Tibial artery (tissue), 4 donors: ENCODE measurements at regions not wholly inside any gene's neighbourhood (a gene's known extent, or its start where the extent isn't known, plus 50 kb on each side); places are given as distances from the start of the nearest gene placed in this dataset.

Experiments used
- DNase-seq, 2 donors: peaks; one replicate each; pipeline ENCODE4 v3.0.0-alpha.2; 2019
- H3K27ac ChIP-seq, 2 donors: fragments of 200-600 bp; sonication (generic) in 1 of 2; 1 replicate in 1 of 2; 2 replicates in 1 of 2; pipeline ENCODE4 v1.5.1; 2018 to 2019; ENCODE audit warnings: mild to moderate bottlenecking in 1 of 2
- H3K27me3 ChIP-seq, 2 donors: fragments of 200-600 bp; sonication (generic) in 1 of 2; one replicate each; pipeline versions ENCODE4 v1.5.1 to v1.6.0; 2016 to 2019
- H3K36me3 ChIP-seq, 3 donors: fragments of 200-600 bp; sonication (generic) in 2 of 3; one replicate each; pipeline ENCODE4 v1.5.1; 2016 to 2019; ENCODE audit warnings: mild to moderate bottlenecking in 2 of 3
- H3K4me1 ChIP-seq, 4 donors: fragments of 200-600 bp; sonication (generic) in 2 of 4; 1 replicate in 3 of 4; 2 replicates in 1 of 4; pipeline ENCODE4 v1.5.1; 2016 to 2019
- H3K4me3 ChIP-seq, 2 donors: fragments of 200-600 bp; sonication (generic) in 1 of 2; 1 replicate in 1 of 2; 2 replicates in 1 of 2; pipeline ENCODE4 v1.5.1; 2018 to 2019; ENCODE audit warnings: mild to moderate bottlenecking in 2 of 2
- H3K9me3 ChIP-seq, 3 donors: fragments of 200-600 bp; sonication (generic) in 1 of 3; one replicate each; pipeline ENCODE4 v1.5.1; 2016 to 2019
- CTCF ChIP-seq, 2 experiments: fragments of 200-600 bp in 1 of 2; fragments of 450-650 bp in 1 of 2; IDR thresholded peaks; one replicate each; pipeline ENCODE4 v1.5.1; 2017 to 2019; ENCODE audit warnings: antibody characterized with exemption in 2 of 2, mild to moderate bottlenecking in 1 of 2, moderate library complexity in 1 of 2
- intact Hi-C: fragments of 100-400 bp; cut with DNase I; formaldehyde crosslinking; loops from one replicate; pipeline ENCODE4 v1.15.0; 2023; ENCODE audit warnings: low total_unique reads

GRCh38 chr4:79673898-79674297, 265.9 kb upstream of the GK2 start:
- H3K27ac ChIP-seq, result no peak overlapping the region
- no peak for DNase-seq
- TF ChIP-seq CTCF (IDR thresholded peaks at IDR 0.05), result no peak
- intact Hi-C loops, result no loop called here
- H3K4me1 ChIP-seq, result peaks cover 0 to 8% (median 0%) of the 10 kb centered on the region in 4 donors
- no peak overlapping the region for H3K4me3 ChIP-seq
- H3K36me3 ChIP-seq, result no peaks in the 10 kb centered on the region
- H3K27me3 ChIP-seq, result no peaks in the 10 kb centered on the region
- H3K9me3 ChIP-seq, result peaks cover 0 to 11% (median 0%) of the 10 kb centered on the region in 3 donors

- no peaks in the 10 kb centered on the region for H3K36me3 ChIP-seq
- no peak for DNase-seq
- intact Hi-C loops, result no loop called here
Measured at GRCh38 chr4:79673377-79673776, 265.3 kb upstream of the GK2 start.

GRCh38 chr4:79666875-79667274, 258.8 kb upstream of the GK2 start:
- H3K27me3 ChIP-seq, result no peaks in the 10 kb centered on the region
- H3K36me3 ChIP-seq, result no peaks in the 10 kb centered on the region
- intact Hi-C loops, result no loop called here
- peaks cover 0 to 15% (median 0%) of the 10 kb centered on the region in 3 donors for H3K9me3 ChIP-seq
- H3K27ac ChIP-seq, result no peak overlapping the region
- H3K4me1 ChIP-seq, result no peaks in the 10 kb centered on the region
- no peak overlapping the region for H3K4me3 ChIP-seq
- no peak for TF ChIP-seq CTCF (IDR thresholded peaks at IDR 0.05)
- no peak for DNase-seq

More at GRCh38 chr4:79673377-79673776, 265.3 kb upstream of the GK2 start:
- peaks cover 0 to 15% (median 0%) of the 10 kb centered on the region in 3 donors for H3K9me3 ChIP-seq
- H3K27ac ChIP-seq, result no peak overlapping the region
- TF ChIP-seq CTCF (IDR thresholded peaks at IDR 0.05), result no peak
- H3K4me1 ChIP-seq, result peaks cover 0 to 3% (median 0%) of the 10 kb centered on the region in 4 donors
- no peak overlapping the region for H3K4me3 ChIP-seq
- no peaks in the 10 kb centered on the region for H3K27me3 ChIP-seq

GRCh38 chr4:79666112-79666511, 258.1 kb upstream of the GK2 start:
- Histone ChIP-seq H3K27ac (no peak overlapping the region), H3K27me3 (no peaks in the 10 kb centered on the region), H3K4me1 (no peaks in the 10 kb centered on the region), H3K36me3 (no peaks in the 10 kb centered on the region), H3K9me3 (peaks cover 0 to 15% (median 0%) of the 10 kb centered on the region in 3 donors), H3K4me3 (no peak overlapping the region)
- no peak for DNase-seq
- no peak for TF ChIP-seq CTCF (IDR thresholded peaks at IDR 0.05)
- intact Hi-C loops, result no loop called here

GRCh38 chr4:79663865-79664264, 255.8 kb upstream of the GK2 start:
- intact Hi-C loops, result no loop called here

More at GRCh38 chr4:79663865-79664264, 255.8 kb upstream of the GK2 start:
- Histone ChIP-seq H3K36me3 (no peaks in the 10 kb centered on the region), H3K9me3 (peaks cover 0 to 9% (median 0%) of the 10 kb centered on the region in 3 donors), H3K27ac (no peak overlapping the region), H3K4me1 (no peaks in the 10 kb centered on the region), H3K27me3 (no peaks in the 10 kb centered on the region), H3K4me3 (no peak overlapping the region)
- no peak for TF ChIP-seq CTCF (IDR thresholded peaks at IDR 0.05)
- DNase-seq, result no peak
